ENCODE measurements at regions not wholly inside any gene's neighbourhood (a gene's known extent, or its start where the extent isn't known, plus 50 kb on each side); places are given as distances from the start of the nearest gene placed in this dataset.

- no peak for TF ChIP-seq CTCF (IDR thresholded peaks at IDR 0.05)
- no peak for TF ChIP-seq POLR2A (IDR thresholded peaks at IDR 0.05)
Observed at GRCh38 chr5:119951330-119951934, 322.1 kb downstream of the FAM170A start.
